Nephron (organoid): ENCODE measurements at regions not wholly inside any gene's neighbourhood (a gene's known extent, or its start where the extent isn't known, plus 50 kb on each side); places are given as distances from the start of the nearest gene placed in this dataset.

Experiments
- H3K27ac Mint-ChIP-seq, 3 experiments: 2 replicates each; pipeline ENCODE4 v1.8.0; 2020; ENCODE audit warnings: mixed read lengths in 3 of 3, mild to moderate bottlenecking in 2 of 3, moderate library complexity in 1 of 3
- H3K27me3 Mint-ChIP-seq: 2 replicates; pipeline ENCODE4 v1.8.0; 2021; ENCODE audit warnings: low read depth, mild to moderate bottlenecking, moderate library complexity, mixed read lengths
- H3K36me3 Mint-ChIP-seq: 2 replicates; pipeline ENCODE4 v1.8.0; 2020; ENCODE audit warnings: low read depth, mixed read lengths
- H3K4me1 Mint-ChIP-seq: 2 replicates; pipeline ENCODE4 v1.8.0; 2020; ENCODE audit warnings: mixed read lengths
- H3K4me3 Mint-ChIP-seq, 3 experiments: 2 replicates each; pipeline ENCODE4 v1.8.0; 2020; ENCODE audit warnings: mild to moderate bottlenecking in 3 of 3, mixed read lengths in 3 of 3, moderate library complexity in 2 of 3
- H3K9me3 Mint-ChIP-seq: 2 replicates; pipeline ENCODE4 v1.8.0; 2020; ENCODE audit warnings: mixed read lengths
- TF ChIP-seq, protein P1 (sequence below), 3 experiments: fragments of 200-600 bp; sonication (generic); IDR thresholded peaks; one replicate each; pipeline ENCODE4 v1.5.0; 2021; ENCODE audit warnings: antibody characterized with exemption in 3 of 3; ENCODE audit not compliant: unreplicated experiment in 3 of 3

DNA sequence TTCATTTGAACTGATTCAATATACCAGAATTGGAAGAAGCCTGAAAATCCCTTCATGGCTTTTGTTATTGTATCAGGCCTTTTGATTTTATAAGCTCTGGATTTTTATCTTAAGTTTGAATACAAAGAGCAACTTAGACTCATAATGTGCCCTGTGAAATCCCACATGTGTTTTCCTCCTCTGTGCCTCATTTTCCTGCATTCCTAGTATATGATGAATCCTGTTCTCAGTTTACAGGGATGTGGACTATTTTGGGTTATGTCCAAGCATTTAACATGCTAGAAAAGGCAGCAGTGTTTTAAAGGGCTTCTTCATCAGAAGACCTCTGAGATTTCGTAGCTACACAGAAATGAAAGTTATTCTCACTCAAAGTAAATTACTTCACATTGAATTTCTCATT is 455.0 kb downstream of the RFPL4B start:
- H3K27ac Mint-ChIP-seq, result peak overlapping the region; percentile 76 to 81 (median 80)
- H3K4me3 Mint-ChIP-seq, result peak overlapping the region in 1 of 3 experiments; percentile 21
- peaks cover 29% of the 10 kb centered on the region for H3K4me1 Mint-ChIP-seq
- peaks cover 7% of the 10 kb centered on the region for H3K36me3 Mint-ChIP-seq
- H3K9me3 Mint-ChIP-seq, result peaks cover 9% of the 10 kb centered on the region
- peaks cover 5% of the 10 kb centered on the region for H3K27me3 Mint-ChIP-seq
- TF ChIP-seq, protein P1, sequence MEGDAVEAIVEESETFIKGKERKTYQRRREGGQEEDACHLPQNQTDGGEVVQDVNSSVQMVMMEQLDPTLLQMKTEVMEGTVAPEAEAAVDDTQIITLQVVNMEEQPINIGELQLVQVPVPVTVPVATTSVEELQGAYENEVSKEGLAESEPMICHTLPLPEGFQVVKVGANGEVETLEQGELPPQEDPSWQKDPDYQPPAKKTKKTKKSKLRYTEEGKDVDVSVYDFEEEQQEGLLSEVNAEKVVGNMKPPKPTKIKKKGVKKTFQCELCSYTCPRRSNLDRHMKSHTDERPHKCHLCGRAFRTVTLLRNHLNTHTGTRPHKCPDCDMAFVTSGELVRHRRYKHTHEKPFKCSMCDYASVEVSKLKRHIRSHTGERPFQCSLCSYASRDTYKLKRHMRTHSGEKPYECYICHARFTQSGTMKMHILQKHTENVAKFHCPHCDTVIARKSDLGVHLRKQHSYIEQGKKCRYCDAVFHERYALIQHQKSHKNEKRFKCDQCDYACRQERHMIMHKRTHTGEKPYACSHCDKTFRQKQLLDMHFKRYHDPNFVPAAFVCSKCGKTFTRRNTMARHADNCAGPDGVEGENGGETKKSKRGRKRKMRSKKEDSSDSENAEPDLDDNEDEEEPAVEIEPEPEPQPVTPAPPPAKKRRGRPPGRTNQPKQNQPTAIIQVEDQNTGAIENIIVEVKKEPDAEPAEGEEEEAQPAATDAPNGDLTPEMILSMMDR (IDR thresholded peaks at IDR 0.05; ENCODE audit: unreplicated experiment in 3 of 3), result no peak

DNA sequence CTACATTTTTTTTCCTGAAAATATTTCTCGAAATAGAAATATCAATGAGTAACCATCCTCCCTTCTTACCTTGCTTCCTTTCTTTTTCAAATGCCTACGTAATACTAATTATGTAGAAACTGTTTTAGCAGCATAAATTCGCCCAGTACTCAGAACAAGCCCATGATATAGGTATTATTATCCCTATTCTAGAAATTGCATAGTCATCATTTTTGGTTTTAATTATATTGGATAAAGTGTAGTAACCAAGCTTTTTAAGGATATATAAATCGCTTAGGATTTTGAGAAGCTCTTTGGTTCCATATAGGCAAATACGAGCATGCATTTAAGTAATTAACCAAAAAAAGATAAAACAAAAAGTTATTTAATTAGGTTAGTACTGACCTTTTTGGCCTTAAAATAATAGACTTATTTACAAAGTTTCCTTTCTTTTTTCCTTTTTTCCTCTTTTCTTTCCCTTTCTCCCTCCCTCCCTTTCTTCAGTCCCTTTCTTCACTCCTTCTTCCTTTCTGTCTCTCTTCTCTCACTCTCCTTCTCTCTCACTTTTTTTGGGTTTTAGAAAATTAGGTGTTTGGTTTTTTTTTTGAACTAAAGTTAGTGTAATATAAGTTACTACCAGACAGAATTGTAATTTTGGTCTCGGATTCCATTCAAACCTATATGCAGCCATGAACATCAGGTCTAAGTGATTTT is 457.7 kb downstream of the RFPL4B start:
- Mint-ChIP-seq H3K27me3 (no peaks in the 10 kb centered on the region), H3K36me3 (no peaks in the 10 kb centered on the region), H3K4me1 (peaks cover 25% of the 10 kb centered on the region), H3K9me3 (no peaks in the 10 kb centered on the region), H3K27ac (no peak overlapping the region), H3K4me3 (no peak overlapping the region)
- TF ChIP-seq, protein P1 (IDR thresholded peaks at IDR 0.05; ENCODE audit: unreplicated experiment in 3 of 3), result no peak

DNA sequence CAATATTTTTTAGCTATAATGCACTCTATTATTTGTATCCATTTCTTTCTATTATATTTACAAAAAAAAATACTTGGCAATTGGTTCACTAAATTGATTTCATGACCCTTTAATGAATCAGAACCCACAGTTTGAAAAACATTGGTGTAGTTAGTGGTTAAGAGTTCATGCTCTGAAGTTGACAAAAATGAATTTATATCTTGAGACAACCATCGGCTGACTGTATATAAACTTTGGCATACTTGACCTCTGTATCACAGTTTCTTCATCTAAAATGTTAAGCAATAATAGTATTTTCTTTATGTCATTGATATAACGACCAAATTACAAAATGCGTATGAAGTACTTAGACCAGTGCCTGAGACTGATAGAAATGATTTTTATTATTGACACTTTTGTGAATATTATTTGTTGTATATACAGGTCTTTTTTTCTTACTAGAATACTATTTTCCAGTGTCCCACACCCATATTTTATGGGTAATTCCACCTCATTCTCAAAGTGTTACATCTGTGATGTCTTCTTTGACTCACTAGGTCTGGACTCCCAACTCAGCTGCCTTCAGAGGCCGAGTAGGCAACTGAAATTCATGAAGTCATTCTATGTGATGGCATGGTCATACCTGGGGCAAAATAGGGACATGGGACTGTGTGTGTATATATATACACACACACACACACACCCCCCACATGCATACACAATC is 459.2 kb downstream of the RFPL4B start:
- Mint-ChIP-seq H3K4me1 (peaks cover 21% of the 10 kb centered on the region), H3K36me3 (no peaks in the 10 kb centered on the region), H3K4me3 (no peak overlapping the region), H3K27me3 (no peaks in the 10 kb centered on the region), H3K9me3 (no peaks in the 10 kb centered on the region), H3K27ac (no peak overlapping the region)
- TF ChIP-seq, protein P1 (IDR thresholded peaks at IDR 0.05; ENCODE audit: unreplicated experiment in 3 of 3), result no peak

DNA sequence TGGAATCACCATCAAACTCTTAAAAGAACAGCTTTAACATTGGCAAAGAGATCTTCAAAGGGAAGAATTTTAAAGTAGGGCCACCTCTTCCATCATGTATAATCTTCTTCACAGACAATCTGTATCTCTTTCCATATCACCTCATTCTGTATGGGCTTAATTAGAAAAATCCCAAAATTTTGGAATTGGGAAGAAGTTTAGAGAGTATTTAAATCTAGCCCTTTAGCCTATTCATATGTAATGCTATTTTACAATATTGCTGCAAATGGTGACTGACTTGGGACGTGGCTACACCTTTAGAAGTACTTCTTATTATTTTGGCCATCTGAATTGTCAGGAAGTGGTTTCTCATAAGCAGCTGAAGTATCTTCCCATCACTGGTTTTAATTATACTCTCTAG is 474.3 kb downstream of the RFPL4B start:
- Mint-ChIP-seq H3K36me3 (no peaks in the 10 kb centered on the region), H3K27ac (no peak overlapping the region), H3K27me3 (no peaks in the 10 kb centered on the region), H3K4me3 (no peak overlapping the region), H3K9me3 (no peaks in the 10 kb centered on the region), H3K4me1 (no peaks in the 10 kb centered on the region)
- TF ChIP-seq, protein P1 (IDR thresholded peaks at IDR 0.05; ENCODE audit: unreplicated experiment in 3 of 3), result no peak

DNA sequence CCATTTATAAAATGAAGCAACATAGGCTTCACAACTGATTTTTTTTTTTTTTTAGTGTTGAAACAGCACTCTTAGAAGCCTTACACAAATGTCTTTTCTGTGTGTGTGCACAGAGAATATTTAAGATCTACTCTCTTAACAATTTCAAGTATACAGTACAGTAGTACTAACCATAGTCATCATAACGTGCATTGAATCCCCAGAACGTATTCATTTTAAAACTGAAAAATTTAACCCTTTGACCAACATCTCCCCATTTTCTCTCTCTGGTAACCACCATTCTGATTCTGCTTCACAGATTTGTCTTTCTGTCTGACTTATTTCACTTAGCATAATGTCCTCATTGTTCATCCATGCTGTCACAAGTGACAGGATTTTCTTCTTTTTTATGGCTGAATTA is 475.6 kb downstream of the RFPL4B start:
- no peak overlapping the region for H3K4me3 Mint-ChIP-seq
- TF ChIP-seq, protein P1 (IDR thresholded peaks at IDR 0.05; ENCODE audit: unreplicated experiment in 3 of 3), result no peak
- no peak overlapping the region for H3K27ac Mint-ChIP-seq
- H3K27me3 Mint-ChIP-seq, result no peaks in the 10 kb centered on the region
- H3K36me3 Mint-ChIP-seq, result no peaks in the 10 kb centered on the region
- H3K9me3 Mint-ChIP-seq, result no peaks in the 10 kb centered on the region
- H3K4me1 Mint-ChIP-seq, result no peaks in the 10 kb centered on the region
